ENCODE measurements at regions not wholly inside any gene's neighbourhood (a gene's known extent, or its start where the extent isn't known, plus 50 kb on each side); places are given as distances from the start of the nearest gene placed in this dataset.
"Not testable (repeated sequence)": the region's sequence is repeated elsewhere in the genome, so short reads cannot be mapped to it uniquely, and the experiment has no call there.

DNA sequence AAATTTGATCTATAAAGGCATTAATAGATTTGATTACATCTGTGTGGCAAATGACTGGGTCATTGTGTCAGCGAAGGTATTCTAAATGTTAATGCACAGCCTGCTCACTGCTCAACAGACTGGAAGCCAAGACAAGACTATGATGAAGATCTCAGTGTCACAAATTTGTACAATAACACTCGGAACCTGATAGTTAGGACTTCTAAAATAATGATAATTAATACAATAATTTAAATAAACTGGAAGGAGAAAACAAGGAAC lies 217.4 kb downstream of the CENPC start:
- Histone ChIP-seq H3K36me3 (ENCODE audit: control insufficient read depth, insufficient read depth, low read length) (no peaks in the 10 kb centered on the region), H3K9ac (ENCODE audit: low read depth, low read length) (no peak overlapping the region), H3K4me1 (ENCODE audit: control insufficient read depth, insufficient read depth, low read length) (no peaks in the 10 kb centered on the region), H3K27me3 (ENCODE audit: control insufficient read depth, insufficient read depth, low read length) (no peaks in the 10 kb centered on the region), H3K4me3 (ENCODE audit: low read depth, low read length) (no peak overlapping the region), H3K9me3 (ENCODE audit: control insufficient read depth, insufficient read depth, low read length) (peaks cover 6% of the 10 kb centered on the region)

DNA sequence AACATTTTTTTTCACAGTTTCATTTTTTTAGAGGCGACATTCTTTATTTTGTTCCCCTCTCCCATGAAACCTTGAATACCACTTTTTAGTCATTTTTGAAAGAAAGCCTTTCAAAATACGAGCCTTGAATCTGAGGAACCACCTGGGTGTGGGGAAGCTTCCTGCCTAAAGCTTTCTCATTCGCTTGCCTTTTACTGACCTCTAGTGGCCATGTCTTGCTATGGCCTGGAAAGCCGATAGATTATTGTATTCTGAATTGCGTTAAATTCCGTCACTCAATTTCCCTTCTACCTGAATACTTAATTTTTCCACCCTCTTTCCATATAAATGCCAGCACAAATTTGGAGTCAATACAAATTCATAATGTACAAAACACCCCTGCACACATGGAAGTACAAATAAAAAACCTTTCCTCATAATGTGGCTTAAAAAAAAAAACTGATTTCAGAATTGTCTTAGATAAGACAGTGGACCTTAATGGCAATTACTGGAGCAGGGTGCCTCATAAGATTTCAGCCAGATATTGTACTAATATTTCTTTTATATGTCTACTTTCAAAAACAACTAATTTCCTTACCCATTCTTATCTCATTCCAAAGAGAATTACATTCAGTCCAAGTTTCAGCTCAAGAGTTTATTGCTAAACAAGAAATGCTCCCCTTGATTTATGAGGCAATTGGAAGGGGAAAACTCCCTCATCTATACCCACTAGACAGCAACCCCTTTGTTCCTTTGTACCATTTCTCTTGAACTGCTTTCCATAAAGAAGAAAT lies 217.9 kb downstream of the CENPC start:
- no peak overlapping the region for H3K9ac ChIP-seq (ENCODE audit: low read depth, low read length)
- H3K4me3 ChIP-seq (ENCODE audit: low read depth, low read length) = no peak overlapping the region
- H3K27me3 ChIP-seq (ENCODE audit: control insufficient read depth, insufficient read depth, low read length) = no peaks in the 10 kb centered on the region
- no peaks in the 10 kb centered on the region for H3K36me3 ChIP-seq (ENCODE audit: control insufficient read depth, insufficient read depth, low read length)
- H3K4me1 ChIP-seq (ENCODE audit: control insufficient read depth, insufficient read depth, low read length) = no peaks in the 10 kb centered on the region
- peaks cover 6% of the 10 kb centered on the region for H3K9me3 ChIP-seq (ENCODE audit: control insufficient read depth, insufficient read depth, low read length)

- H3K36me3 ChIP-seq (ENCODE audit: control insufficient read depth, insufficient read depth, low read length) = no peaks in the 10 kb centered on the region
- H3K9ac ChIP-seq (ENCODE audit: low read depth, low read length) = no peak overlapping the region
- H3K4me3 ChIP-seq (ENCODE audit: low read depth, low read length) = no peak overlapping the region
- H3K4me1 ChIP-seq (ENCODE audit: control insufficient read depth, insufficient read depth, low read length) = no peaks in the 10 kb centered on the region
- H3K27me3 ChIP-seq (ENCODE audit: control insufficient read depth, insufficient read depth, low read length) = no peaks in the 10 kb centered on the region
- peaks cover 6% of the 10 kb centered on the region for H3K9me3 ChIP-seq (ENCODE audit: control insufficient read depth, insufficient read depth, low read length)
Measured at GRCh38 chr4:67325791-67326190, 219.5 kb downstream of the CENPC start.

- Histone ChIP-seq H3K4me1 (ENCODE audit: control insufficient read depth, insufficient read depth, low read length) (no peaks in the 10 kb centered on the region), H3K27me3 (ENCODE audit: control insufficient read depth, insufficient read depth, low read length) (no peaks in the 10 kb centered on the region), H3K9me3 (ENCODE audit: control insufficient read depth, insufficient read depth, low read length) (peaks cover 6% of the 10 kb centered on the region), H3K9ac (ENCODE audit: low read depth, low read length) (no peak overlapping the region), H3K36me3 (ENCODE audit: control insufficient read depth, insufficient read depth, low read length) (no peaks in the 10 kb centered on the region), H3K4me3 (ENCODE audit: low read depth, low read length) (no peak overlapping the region)
Measured at GRCh38 chr4:67320645-67321044, 224.7 kb downstream of the CENPC start.

DNA sequence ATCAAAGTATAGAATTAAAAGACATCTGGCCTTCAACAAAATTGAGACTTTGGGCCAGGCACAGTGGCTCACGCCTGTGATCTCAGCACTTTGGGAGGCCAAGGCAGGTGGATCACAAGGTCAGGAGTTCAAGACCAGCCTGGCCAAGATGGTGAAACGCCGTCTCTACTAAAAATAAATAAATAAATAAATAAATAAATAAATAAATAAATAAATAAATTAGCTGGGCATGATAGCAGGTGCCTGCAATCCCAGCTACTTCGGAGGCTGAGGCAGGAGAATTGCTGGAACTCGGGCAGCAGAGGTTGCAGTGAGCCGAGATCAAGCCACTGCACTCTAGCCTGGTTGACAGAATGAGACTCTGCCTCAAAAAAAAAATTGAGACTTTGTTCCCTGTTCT lies 225.7 kb downstream of the CENPC start:
- H3K36me3 ChIP-seq (ENCODE audit: control insufficient read depth, insufficient read depth, low read length); H3K9me3 ChIP-seq (ENCODE audit: control insufficient read depth, insufficient read depth, low read length); H3K4me3 ChIP-seq (ENCODE audit: low read depth, low read length); H3K4me1 ChIP-seq (ENCODE audit: control insufficient read depth, insufficient read depth, low read length); H3K27me3 ChIP-seq (ENCODE audit: control insufficient read depth, insufficient read depth, low read length); H3K9ac ChIP-seq (ENCODE audit: low read depth, low read length): not testable (repeated sequence)

GRCh38 chr4:67300497-67301185 lies 244.7 kb downstream of the CENPC start:
- not testable (repeated sequence) for H3K4me3 ChIP-seq (ENCODE audit: low read depth, low read length); H3K4me1 ChIP-seq (ENCODE audit: control insufficient read depth, insufficient read depth, low read length); H3K9ac ChIP-seq (ENCODE audit: low read depth, low read length)

GRCh38 chr4:67292636-67293035 lies 252.7 kb downstream of the CENPC start:
- H3K4me1 ChIP-seq (ENCODE audit: control insufficient read depth, insufficient read depth, low read length) = no peaks in the 10 kb centered on the region
- no peaks in the 10 kb centered on the region for H3K36me3 ChIP-seq (ENCODE audit: control insufficient read depth, insufficient read depth, low read length)
- no peaks in the 10 kb centered on the region for H3K9me3 ChIP-seq (ENCODE audit: control insufficient read depth, insufficient read depth, low read length)
- no peaks in the 10 kb centered on the region for H3K27me3 ChIP-seq (ENCODE audit: control insufficient read depth, insufficient read depth, low read length)
- no peak overlapping the region for H3K4me3 ChIP-seq (ENCODE audit: low read depth, low read length)
- no peak overlapping the region for H3K9ac ChIP-seq (ENCODE audit: low read depth, low read length)

More at GRCh38 chr4:67300497-67301185, 244.7 kb downstream of the CENPC start:
- H3K27me3 ChIP-seq (ENCODE audit: control insufficient read depth, insufficient read depth, low read length); H3K36me3 ChIP-seq (ENCODE audit: control insufficient read depth, insufficient read depth, low read length); H3K9me3 ChIP-seq (ENCODE audit: control insufficient read depth, insufficient read depth, low read length): not testable (repeated sequence)

DNA sequence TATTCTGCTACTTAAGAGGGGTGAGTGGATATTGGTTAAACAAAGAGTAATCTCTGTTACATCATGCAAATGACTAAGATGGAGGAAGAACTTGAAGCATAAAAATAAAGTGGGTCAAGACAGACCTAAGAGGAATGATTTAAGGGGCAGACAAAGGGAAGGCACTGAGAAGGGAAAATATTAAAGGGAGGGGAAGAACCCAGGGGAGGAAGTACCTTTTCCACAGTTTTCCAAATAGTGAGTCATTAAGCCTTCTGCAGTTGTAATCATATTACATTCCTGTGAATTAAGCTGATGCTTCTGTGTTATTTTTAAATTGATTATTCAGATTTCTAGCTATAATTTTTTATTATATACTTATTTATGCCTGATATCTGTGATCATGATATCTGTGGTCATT lies 253.3 kb downstream of the CENPC start:
- no peaks in the 10 kb centered on the region for H3K36me3 ChIP-seq (ENCODE audit: control insufficient read depth, insufficient read depth, low read length)
- H3K27me3 ChIP-seq (ENCODE audit: control insufficient read depth, insufficient read depth, low read length) = no peaks in the 10 kb centered on the region
- H3K4me3 ChIP-seq (ENCODE audit: low read depth, low read length) = no peak overlapping the region
- H3K9ac ChIP-seq (ENCODE audit: low read depth, low read length) = no peak overlapping the region
- H3K9me3 ChIP-seq (ENCODE audit: control insufficient read depth, insufficient read depth, low read length) = no peaks in the 10 kb centered on the region
- H3K4me1 ChIP-seq (ENCODE audit: control insufficient read depth, insufficient read depth, low read length) = no peaks in the 10 kb centered on the region

DNA sequence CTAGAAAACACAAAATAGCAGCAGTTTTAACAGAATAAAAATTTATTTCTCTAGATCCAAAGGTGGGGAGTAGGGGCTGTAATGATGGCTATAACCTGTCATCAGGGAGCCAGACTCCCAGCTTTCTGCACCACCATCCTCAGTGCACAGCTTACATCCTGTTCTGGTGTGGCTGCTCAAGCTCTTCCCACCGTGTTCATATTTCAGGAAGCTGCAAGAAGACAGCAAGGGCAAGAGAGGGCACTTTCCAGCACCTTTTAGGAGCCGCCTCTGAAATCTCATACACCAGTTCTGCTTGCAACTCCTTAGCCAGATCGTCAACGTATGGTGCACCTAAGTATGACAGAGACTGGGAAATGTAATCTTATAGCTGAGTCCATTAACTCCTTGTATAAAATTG lies 253.7 kb downstream of the CENPC start:
- no peaks in the 10 kb centered on the region for H3K36me3 ChIP-seq (ENCODE audit: control insufficient read depth, insufficient read depth, low read length)
- H3K9ac ChIP-seq (ENCODE audit: low read depth, low read length) = no peak overlapping the region
- H3K4me1 ChIP-seq (ENCODE audit: control insufficient read depth, insufficient read depth, low read length) = no peaks in the 10 kb centered on the region
- no peaks in the 10 kb centered on the region for H3K9me3 ChIP-seq (ENCODE audit: control insufficient read depth, insufficient read depth, low read length)
- no peaks in the 10 kb centered on the region for H3K27me3 ChIP-seq (ENCODE audit: control insufficient read depth, insufficient read depth, low read length)
- H3K4me3 ChIP-seq (ENCODE audit: low read depth, low read length) = no peak overlapping the region

DNA sequence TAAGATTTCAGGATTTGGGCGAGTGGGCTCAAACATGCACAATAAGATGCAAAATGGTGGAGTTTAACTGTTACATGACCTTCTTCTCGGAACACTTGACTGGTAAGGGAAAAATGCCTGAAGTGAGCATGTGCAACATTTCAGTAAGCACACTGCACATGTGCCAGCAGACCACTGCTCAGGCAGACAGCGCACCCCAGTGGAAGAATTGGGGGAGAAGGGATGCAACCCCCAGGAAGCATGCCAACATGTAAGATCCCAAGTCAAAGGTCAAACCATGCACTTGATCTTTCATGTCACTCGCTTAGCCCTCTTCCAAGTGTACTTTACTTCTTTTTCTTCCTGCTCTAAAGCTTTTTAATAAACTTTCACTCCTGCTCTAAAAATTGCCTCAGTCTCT lies 256.3 kb downstream of the CENPC start:
- Histone ChIP-seq H3K4me3 (ENCODE audit: low read depth, low read length) (no peak overlapping the region), H3K4me1 (ENCODE audit: control insufficient read depth, insufficient read depth, low read length) (no peaks in the 10 kb centered on the region), H3K9ac (ENCODE audit: low read depth, low read length) (no peak overlapping the region), H3K36me3 (ENCODE audit: control insufficient read depth, insufficient read depth, low read length) (no peaks in the 10 kb centered on the region), H3K9me3 (ENCODE audit: control insufficient read depth, insufficient read depth, low read length) (no peaks in the 10 kb centered on the region), H3K27me3 (ENCODE audit: control insufficient read depth, insufficient read depth, low read length) (no peaks in the 10 kb centered on the region)

GRCh38 chr4:67286724-67287123 lies 258.6 kb downstream of the CENPC start:
- Histone ChIP-seq H3K36me3 (ENCODE audit: control insufficient read depth, insufficient read depth, low read length) (no peaks in the 10 kb centered on the region), H3K4me3 (ENCODE audit: low read depth, low read length) (no peak overlapping the region), H3K27me3 (ENCODE audit: control insufficient read depth, insufficient read depth, low read length) (no peaks in the 10 kb centered on the region), H3K4me1 (ENCODE audit: control insufficient read depth, insufficient read depth, low read length) (no peaks in the 10 kb centered on the region), H3K9ac (ENCODE audit: low read depth, low read length) (no peak overlapping the region), H3K9me3 (ENCODE audit: control insufficient read depth, insufficient read depth, low read length) (no peaks in the 10 kb centered on the region)

DNA sequence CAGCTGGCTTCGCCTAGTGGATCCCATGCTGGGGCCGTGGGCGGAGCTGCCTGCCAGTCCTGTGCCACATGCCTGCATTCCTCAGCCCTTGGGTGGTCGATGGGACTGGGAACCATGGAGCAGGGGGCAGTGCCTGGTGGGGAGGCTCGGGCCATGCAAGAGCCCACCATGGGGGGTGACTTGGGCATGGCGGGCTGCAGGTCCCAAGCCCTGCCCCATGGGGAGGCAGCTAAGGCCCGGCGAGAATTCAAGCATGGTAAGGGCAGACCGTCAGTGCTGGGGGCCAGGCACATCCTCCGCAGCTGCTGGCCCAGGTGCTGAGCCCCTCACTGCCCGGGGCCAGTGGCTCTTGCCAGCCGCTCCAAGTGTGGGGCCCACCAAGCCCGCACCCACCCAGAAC lies 262.6 kb downstream of the CENPC start:
- no peak overlapping the region for H3K4me3 ChIP-seq (ENCODE audit: low read depth, low read length)
- no peaks in the 10 kb centered on the region for H3K36me3 ChIP-seq (ENCODE audit: control insufficient read depth, insufficient read depth, low read length)
- no peaks in the 10 kb centered on the region for H3K27me3 ChIP-seq (ENCODE audit: control insufficient read depth, insufficient read depth, low read length)
- H3K9ac ChIP-seq (ENCODE audit: low read depth, low read length) = no peak overlapping the region
- no peaks in the 10 kb centered on the region for H3K4me1 ChIP-seq (ENCODE audit: control insufficient read depth, insufficient read depth, low read length)
- H3K9me3 ChIP-seq (ENCODE audit: control insufficient read depth, insufficient read depth, low read length) = no peaks in the 10 kb centered on the region

Data from iPS-15b (cell line).